DOHH2 (cell line): ENCODE measurements at regions not wholly inside any gene's neighbourhood (a gene's known extent, or its start where the extent isn't known, plus 50 kb on each side); places are given as distances from the start of the nearest gene placed in this dataset.

Experiments
- H3F3A ChIP-seq: fragments of 200-600 bp; sonication (generic), shearing (Covaris generic); 2 replicates; pipeline ENCODE4 v1.6.0; 2016; ENCODE audit warnings: antibody characterized with exemption, mild to moderate bottlenecking; ENCODE audit not compliant: control insufficient read depth, insufficient read depth
- H3K27ac ChIP-seq: fragments of 200-600 bp; sonication (generic); 2 replicates; pipeline ENCODE4 v1.5.1; 2014; ENCODE audit warnings: low read depth, mild to moderate bottlenecking, low read length, moderate library complexity
- H3K27me3 ChIP-seq: fragments of 200-600 bp; sonication (generic); 2 replicates; pipeline ENCODE4 v1.6.1; 2014; ENCODE audit warnings: mild to moderate bottlenecking, low read length, mixed read lengths; ENCODE audit not compliant: control insufficient read depth
- H3K36me3 ChIP-seq: fragments of 200-600 bp; sonication (generic); 2 replicates; pipeline ENCODE4 v1.6.1; 2014; ENCODE audit warnings: mild to moderate bottlenecking, low read length, moderate library complexity, mixed read lengths; ENCODE audit not compliant: control insufficient read depth
- H3K4me1 ChIP-seq: fragments of 200-600 bp; sonication (generic); 2 replicates; pipeline ENCODE4 v1.6.1; 2014; ENCODE audit warnings: mild to moderate bottlenecking, low read length, mixed read lengths; ENCODE audit not compliant: control insufficient read depth
- H3K4me2 ChIP-seq: fragments of 200-600 bp; sonication (generic); 2 replicates; pipeline ENCODE4 v1.6.0; 2014; ENCODE audit warnings: mild to moderate bottlenecking, low read length, moderate library complexity
- H3K4me3 ChIP-seq: fragments of 200-600 bp; sonication (generic); 2 replicates; pipeline ENCODE4 v1.5.1; 2014; ENCODE audit warnings: mild to moderate bottlenecking, low read length, mixed read lengths
- H3K79me2 ChIP-seq: fragments of 200-600 bp; sonication (generic); 2 replicates; pipeline ENCODE4 v1.6.1; 2014; ENCODE audit warnings: mild to moderate bottlenecking, low read length, mixed read lengths; ENCODE audit not compliant: control insufficient read depth
- H3K9me2 ChIP-seq: fragments of 200-600 bp; sonication (generic); replicated peaks from 2 replicates; pipeline ENCODE4 v1.6.1; 2014; ENCODE audit warnings: mild to moderate bottlenecking, low read length, mixed read lengths; ENCODE audit not compliant: control insufficient read depth
- H3K9me3 ChIP-seq: fragments of 200-600 bp; sonication (generic); 2 replicates; pipeline ENCODE4 v1.6.1; 2014; ENCODE audit warnings: antibody characterized with exemption, low read length, mixed read lengths; ENCODE audit not compliant: control insufficient read depth, insufficient read depth
- H4K20me1 ChIP-seq: fragments of 200-600 bp; sonication (generic); 2 replicates; pipeline ENCODE4 v1.6.0; 2014; ENCODE audit warnings: low read depth, mild to moderate bottlenecking, antibody characterized with exemption, low read length, moderate library complexity; ENCODE audit not compliant: control insufficient read depth, insufficient read depth
- CTCF ChIP-seq: fragments of 200-600 bp; sonication (generic); IDR thresholded peaks from one replicate; pipeline ENCODE4 v1.5.1; 2014; ENCODE audit warnings: antibody characterized with exemption, mild to moderate bottlenecking, low read depth, low read length; ENCODE audit not compliant: poor library complexity, severe bottlenecking
- EZH2phosphoT487 ChIP-seq: fragments of 200-600 bp; sonication (generic); IDR thresholded peaks from 2 replicates; pipeline ENCODE4 v1.6.1; 2017; ENCODE audit warnings: borderline replicate concordance, mild to moderate bottlenecking, antibody characterized with exemption, low read length, moderate library complexity, mixed read lengths

- Histone ChIP-seq H3K9me3 (no peaks in the 10 kb centered on the region), H4K20me1 (no peaks in the 10 kb centered on the region), H3K27ac (no peak overlapping the region), H3K4me3 (no peak overlapping the region), H3K36me3 (no peaks in the 10 kb centered on the region), H3K9me2 (no peaks in the 10 kb centered on the region), H3K79me2 (no peaks in the 10 kb centered on the region), H3F3A (no peaks in the 10 kb centered on the region), H3K27me3 (no peaks in the 10 kb centered on the region), H3K4me2 (no peak overlapping the region), H3K4me1 (no peaks in the 10 kb centered on the region)
- TF ChIP-seq EZH2phosphoT487 (no peak), CTCF (no peak)
These were observed 81.1 kb upstream of the SLC4A4 start for GRCh38 chr4:71257761-71258160.

- TF ChIP-seq CTCF, result no peak
- TF ChIP-seq EZH2phosphoT487, result no peak
- no peak overlapping the region for H3K4me2 ChIP-seq
- H3K36me3 ChIP-seq, result no peaks in the 10 kb centered on the region
- no peaks in the 10 kb centered on the region for H4K20me1 ChIP-seq
- H3K9me3 ChIP-seq, result no peaks in the 10 kb centered on the region
- H3K4me3 ChIP-seq, result no peak overlapping the region
- H3K79me2 ChIP-seq, result no peaks in the 10 kb centered on the region
- no peaks in the 10 kb centered on the region for H3K27me3 ChIP-seq
- no peaks in the 10 kb centered on the region for H3K4me1 ChIP-seq
- H3F3A ChIP-seq, result no peaks in the 10 kb centered on the region
- H3K27ac ChIP-seq, result no peak overlapping the region
- H3K9me2 ChIP-seq, result no peaks in the 10 kb centered on the region
These were observed 80.5 kb upstream of the SLC4A4 start for GRCh38 chr4:71258323-71258722.

DNA sequence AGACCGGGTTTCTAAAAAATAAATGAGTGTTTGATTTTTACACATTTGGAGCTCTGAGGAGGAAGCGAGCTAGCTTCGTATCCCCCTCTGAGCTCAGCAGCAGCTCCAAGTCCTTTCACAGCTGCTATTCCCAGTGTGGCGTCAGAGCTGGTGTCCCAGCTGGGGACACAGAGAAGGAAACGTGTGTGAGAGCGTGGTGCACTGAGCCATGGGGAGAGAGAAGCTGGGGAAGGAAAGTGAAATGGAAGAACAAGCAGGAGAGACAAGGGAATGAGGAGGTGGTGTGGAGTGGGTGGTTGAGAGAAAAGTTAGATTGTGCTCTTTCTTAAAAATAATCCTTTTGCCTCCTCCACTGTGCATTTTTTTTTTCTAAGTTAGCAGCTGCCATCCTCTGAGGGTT is 79.5 kb upstream of the SLC4A4 start:
- H3F3A ChIP-seq, result no peaks in the 10 kb centered on the region
- no peaks in the 10 kb centered on the region for H3K4me1 ChIP-seq
- no peak overlapping the region for H3K4me2 ChIP-seq
- TF ChIP-seq EZH2phosphoT487 (no peak), CTCF (no peak)
- no peaks in the 10 kb centered on the region for H3K27me3 ChIP-seq
- no peaks in the 10 kb centered on the region for H3K9me3 ChIP-seq
- no peak overlapping the region for H3K4me3 ChIP-seq
- H3K27ac ChIP-seq, result no peak overlapping the region
- H3K9me2 ChIP-seq, result no peaks in the 10 kb centered on the region
- H3K36me3 ChIP-seq, result no peaks in the 10 kb centered on the region
- no peaks in the 10 kb centered on the region for H3K79me2 ChIP-seq
- no peaks in the 10 kb centered on the region for H4K20me1 ChIP-seq

GRCh38 chr4:71259911-71260331 is 78.9 kb upstream of the SLC4A4 start:
- H3K9me3 ChIP-seq, result no peaks in the 10 kb centered on the region
- H3K4me1 ChIP-seq, result no peaks in the 10 kb centered on the region
- TF ChIP-seq EZH2phosphoT487 (no peak), CTCF (no peak)
- no peak overlapping the region for H3K4me3 ChIP-seq
- no peaks in the 10 kb centered on the region for H3K9me2 ChIP-seq
- no peaks in the 10 kb centered on the region for H4K20me1 ChIP-seq
- no peaks in the 10 kb centered on the region for H3F3A ChIP-seq
- no peaks in the 10 kb centered on the region for H3K27me3 ChIP-seq
- no peaks in the 10 kb centered on the region for H3K36me3 ChIP-seq
- no peaks in the 10 kb centered on the region for H3K79me2 ChIP-seq
- no peak overlapping the region for H3K27ac ChIP-seq
- H3K4me2 ChIP-seq, result no peak overlapping the region
